HepG2 (cell line): ENCODE measurements at regions not wholly inside any gene's neighbourhood (a gene's known extent, or its start where the extent isn't known, plus 50 kb on each side); places are given as distances from the start of the nearest gene placed in this dataset.

ENCODE experiments used
- ATAC-seq: fragments of 200-7000 bp; cut with Tn5 transposase; 3 replicates; pipeline ENCODE4 v1.9.1; 2020; ENCODE audit warnings: mild to moderate bottlenecking, moderate library complexity
- BruUV-seq: library from RNA; stranded (reverse); fragments of 400-500 nt; replicated peaks from 2 replicates; lab custom pipeline; 2021; lab: Mats Ljungman, UMichigan
- CTCF ChIA-PET: fragments of 300-600 bp; formaldehyde crosslinking; extraction: SDS; loops from one replicate; lab custom pipeline; 2021; ENCODE audit warnings: low total read pairs, inconsistent platforms, low intra/inter-chr PET ratio; lab: Yijun Ruan, JAX
- POLR2A ChIA-PET: fragments of 350-600 bp; sonication (Branson Sonifier 250); formaldehyde crosslinking; loops from one replicate; lab custom pipeline; 2020; ENCODE audit warnings: antibody characterized with exemption, inconsistent platforms; lab: Yijun Ruan, JAX
- DNase-seq: peaks from one replicate; pipeline ENCODE4 v3.0.0-alpha.2; 2015; ENCODE audit warnings: low spot score
- FAIRE-seq: peaks from 3 replicates; lab custom pipeline; 2011; peaks lifted over from hg19 to GRCh38; lab: Jason Lieb, UNC
- H2AFZ ChIP-seq: one replicate; pipeline ENCODE4 v1.6.1; 2011; ENCODE audit warnings: low read length, inconsistent platforms
- H3K27ac ChIP-seq: fragments of 300-600 bp; 3 replicates; pipeline ENCODE4 v1.8.0; 2011; ENCODE audit warnings: mixed run types, mild to moderate bottlenecking, mixed read lengths, low read length, inconsistent platforms; ENCODE audit not compliant: insufficient read depth; ENCODE audit errors: extremely low read length
- H3K27me3 ChIP-seq, 2 experiments: fragments of 200-600 bp in 1 of 2; 2 replicates in 1 of 2; 3 replicates in 1 of 2; pipeline versions ENCODE4 v1.6.0 to v1.8.0; 2011; ENCODE audit warnings: low read length in 2 of 2, mild to moderate bottlenecking in 2 of 2, moderate library complexity in 2 of 2, inconsistent platforms in 1 of 2; ENCODE audit not compliant: insufficient read depth in 2 of 2, control insufficient read depth in 1 of 2
- H3K36me3 ChIP-seq, 2 experiments: fragments of 200-600 bp in 1 of 2; replicated peaks in 1 of 2; 2 replicates in 1 of 2; 3 replicates in 1 of 2; pipeline versions ENCODE4 v1.5.1 to v1.8.0; 2011; ENCODE audit warnings: low read length in 2 of 2, inconsistent platforms in 1 of 2; ENCODE audit not compliant: insufficient read depth in 2 of 2, control insufficient read depth in 1 of 2
- H3K4me1 ChIP-seq: 2 replicates; pipeline ENCODE4 v1.5.1; 2012; ENCODE audit warnings: low read length, inconsistent platforms; ENCODE audit not compliant: insufficient read depth
- H3K4me2 ChIP-seq: 2 replicates; pipeline ENCODE4 v1.6.0; 2011; ENCODE audit warnings: low read depth, low read length, inconsistent platforms
- H3K4me3 ChIP-seq, 3 experiments: fragments of 200-600 bp in 1 of 3; sonication (generic), shearing (Covaris generic) in 1 of 3; replicated peaks in 1 of 3; 2 replicates each; pipeline ENCODE4 v1.5.1; 2011 to 2016; ENCODE audit warnings: low read length in 3 of 3, inconsistent platforms in 2 of 3, low read depth in 2 of 3, mild to moderate bottlenecking in 2 of 3, control low read depth in 1 of 3, mixed read lengths in 1 of 3; ENCODE audit not compliant: insufficient read depth in 1 of 3
- H3K79me2 ChIP-seq: one replicate; pipeline ENCODE4 v1.6.1; 2011; ENCODE audit warnings: low read length, inconsistent platforms; ENCODE audit not compliant: insufficient read depth
- H3K9ac ChIP-seq: 2 replicates; pipeline ENCODE4 v1.6.0; 2011; ENCODE audit warnings: mild to moderate bottlenecking, low read depth, low read length, inconsistent platforms; ENCODE audit not compliant: insufficient read depth
- H3K9me3 ChIP-seq: 2 replicates; pipeline ENCODE4 v1.5.1; 2012; ENCODE audit warnings: mild to moderate bottlenecking, low read length
- H4K20me1 ChIP-seq: 2 replicates; pipeline ENCODE4 v1.6.0; 2011; ENCODE audit warnings: inconsistent platforms, mild to moderate bottlenecking, low read length, moderate library complexity; ENCODE audit not compliant: insufficient read depth
- ATRX ChIP-seq: sonication (generic); formaldehyde crosslinking; IDR thresholded peaks from 2 replicates; pipeline ENCODE4 v1.4.0; 2020; ENCODE audit warnings: missing genetic modification reagents, borderline replicate concordance
- CBFB ChIP-seq: sonication (generic); formaldehyde crosslinking; IDR thresholded peaks from 2 replicates; pipeline ENCODE4 v1.4.0; 2020; ENCODE audit warnings: missing genetic modification reagents
- CREB3 ChIP-seq: sonication (generic); formaldehyde crosslinking; IDR thresholded peaks from 2 replicates; pipeline ENCODE4 v1.5.0; 2020; ENCODE audit warnings: missing genetic modification reagents
- IRF9 ChIP-seq: sonication (generic); formaldehyde crosslinking; IDR thresholded peaks from 2 replicates; pipeline ENCODE4 v1.8.0; 2022; ENCODE audit warnings: missing genetic modification reagents, mild to moderate bottlenecking, borderline replicate concordance
- NFRKB ChIP-seq: fragments of 450-650 bp; IDR thresholded peaks from 2 replicates; pipeline ENCODE4 v1.6.1; 2017
- PITX1 ChIP-seq: sonication (generic); formaldehyde crosslinking; IDR thresholded peaks from 2 replicates; pipeline ENCODE4 v1.5.1; 2020; ENCODE audit warnings: mild to moderate bottlenecking, missing genetic modification reagents
- PREB ChIP-seq: sonication (generic); formaldehyde crosslinking; IDR thresholded peaks from 2 replicates; pipeline ENCODE4 v1.4.0; 2020; ENCODE audit warnings: missing genetic modification reagents
- RFX1 ChIP-seq: fragments of 450-650 bp; IDR thresholded peaks from 2 replicates; pipeline ENCODE4 v1.6.1; 2017
- SETDB1 ChIP-seq: sonication (generic); formaldehyde crosslinking; IDR thresholded peaks from 2 replicates; pipeline ENCODE4 v1.5.1; 2020; ENCODE audit warnings: missing genetic modification reagents, mild to moderate bottlenecking, borderline replicate concordance
- SUZ12 ChIP-seq: fragments of 150-350 bp; IDR thresholded peaks from 2 replicates; pipeline ENCODE4 v1.6.1; 2014; ENCODE audit warnings: low read depth, low read length
- ZNF431 ChIP-seq: sonication (generic); formaldehyde crosslinking; IDR thresholded peaks from 2 replicates; pipeline ENCODE4 v1.9.0; 2022; ENCODE audit warnings: missing genetic modification reagents, low read depth, mild to moderate bottlenecking, borderline replicate concordance
- ZNF547 ChIP-seq: sonication (generic); formaldehyde crosslinking; IDR thresholded peaks from 2 replicates; pipeline ENCODE4 v1.5.1; 2020; ENCODE audit warnings: mild to moderate bottlenecking, missing genetic modification reagents
- ZNF616 ChIP-seq: sonication (generic); formaldehyde crosslinking; IDR thresholded peaks from 2 replicates; pipeline ENCODE4 v1.5.0; 2020; ENCODE audit warnings: low read depth, mild to moderate bottlenecking, missing genetic modification reagents
- ZNF720 ChIP-seq: sonication (generic); formaldehyde crosslinking; IDR thresholded peaks from 2 replicates; pipeline ENCODE4 v1.4.0; 2020; ENCODE audit warnings: missing genetic modification reagents
- ZNF747 ChIP-seq: sonication (generic); formaldehyde crosslinking; IDR thresholded peaks from 2 replicates; pipeline ENCODE4 v1.8.1; 2023; ENCODE audit warnings: missing genetic modification reagents, mild to moderate bottlenecking, borderline replicate concordance
- WGBS: methylation state at CpG from one replicate; pipeline ENCODE4 v1.1.6; 2017; ENCODE audit warnings: low lambda C conversion rate; 5-methylcytosine and 5-hydroxymethylcytosine counted together
- in situ Hi-C: cut with HindIII; loops from 2 replicates; pipeline ENCODE4 v1.10.0; 2017; ENCODE audit warnings: low pct_unique_long_range_greater_than_20kb; ENCODE audit not compliant: extremely low pct_ligation_motif_present
- intact Hi-C: fragments of 100-400 bp; cut with micrococcal nuclease; formaldehyde crosslinking; loops from one replicate; pipeline ENCODE4 v1.10.0; 2022; ENCODE audit not compliant: unreplicated experiment

- no TSS peak for BruUV-seq
- Histone ChIP-seq H2AFZ (no peak overlapping the region), H3K4me1 (peaks cover 8% of the 10 kb centered on the region; the same call in 1 of the 2 replicates), H3K27me3 (no peaks in the 10 kb centered on the region; a peak in 1 of 5 replicates), H4K20me1 (no peaks in the 10 kb centered on the region), H3K9me3 (no peaks in the 10 kb centered on the region), H3K36me3 (no peaks in the 10 kb centered on the region), H3K9ac (no peak overlapping the region), H3K4me2 (no peak overlapping the region), H3K79me2 (no peaks in the 10 kb centered on the region), H3K27ac (no peak overlapping the region), H3K4me3 (no peak overlapping the region)
- ChIA-PET POLR2A (no interaction called here), CTCF (no interaction called here)
- in situ Hi-C loops (no loop called here), intact Hi-C loops (no loop called here)
- TF ChIP-seq NFRKB (no peak), ZNF747 (no peak), RFX1 (no peak), PITX1 (CRISPR knock-in tag) (no peak), ATRX (CRISPR knock-in tag) (no peak), ZNF547 (CRISPR knock-in tag) (no peak), SUZ12 (no peak)
- no peak for DNase-seq
- 31% methylated on average over 3 of the region's 3 CpGs for WGBS
- no peak for FAIRE-seq
- ATAC-seq, result no peak
These were observed 351.9 kb downstream of the CXCL12 start for GRCh38 chr10:44033008-44033407.

- FAIRE-seq (no peak), ATAC-seq (no peak), DNase-seq (no peak)
- Histone ChIP-seq H3K9me3 (no peaks in the 10 kb centered on the region), H3K27ac (no peak overlapping the region), H4K20me1 (no peaks in the 10 kb centered on the region), H2AFZ (no peak overlapping the region), H3K9ac (no peak overlapping the region), H3K4me1 (peaks cover 8% of the 10 kb centered on the region; the same call in 1 of the 2 replicates), H3K27me3 (no peaks in the 10 kb centered on the region; a peak in 2 of 5 replicates), H3K36me3 (no peaks in the 10 kb centered on the region), H3K4me3 (no peak overlapping the region), H3K4me2 (no peak overlapping the region), H3K79me2 (no peaks in the 10 kb centered on the region)
- BruUV-seq, result no TSS peak
- POLR2A ChIA-PET, result no interaction called here
- in situ Hi-C loops, result no loop called here
- intact Hi-C loops, result no loop called here
- 3% methylated on average over 1 of the region's 1 CpG for WGBS
- CTCF ChIA-PET, result no interaction called here
- TF ChIP-seq CBFB (CRISPR knock-in tag) (no peak), ZNF720 (CRISPR knock-in tag) (no peak), IRF9 (no peak), ZNF431 (CRISPR knock-in tag) (no peak), CREB3 (CRISPR knock-in tag) (no peak), SETDB1 (CRISPR knock-in tag) (no peak), ZNF616 (CRISPR knock-in tag) (no peak), PREB (CRISPR knock-in tag) (no peak)
These were observed 352.7 kb downstream of the CXCL12 start for GRCh38 chr10:44032216-44032615.
